ENCODE measurements at regions not wholly inside any gene's neighbourhood (a gene's known extent, or its start where the extent isn't known, plus 50 kb on each side); places are given as distances from the start of the nearest gene placed in this dataset.

DNA sequence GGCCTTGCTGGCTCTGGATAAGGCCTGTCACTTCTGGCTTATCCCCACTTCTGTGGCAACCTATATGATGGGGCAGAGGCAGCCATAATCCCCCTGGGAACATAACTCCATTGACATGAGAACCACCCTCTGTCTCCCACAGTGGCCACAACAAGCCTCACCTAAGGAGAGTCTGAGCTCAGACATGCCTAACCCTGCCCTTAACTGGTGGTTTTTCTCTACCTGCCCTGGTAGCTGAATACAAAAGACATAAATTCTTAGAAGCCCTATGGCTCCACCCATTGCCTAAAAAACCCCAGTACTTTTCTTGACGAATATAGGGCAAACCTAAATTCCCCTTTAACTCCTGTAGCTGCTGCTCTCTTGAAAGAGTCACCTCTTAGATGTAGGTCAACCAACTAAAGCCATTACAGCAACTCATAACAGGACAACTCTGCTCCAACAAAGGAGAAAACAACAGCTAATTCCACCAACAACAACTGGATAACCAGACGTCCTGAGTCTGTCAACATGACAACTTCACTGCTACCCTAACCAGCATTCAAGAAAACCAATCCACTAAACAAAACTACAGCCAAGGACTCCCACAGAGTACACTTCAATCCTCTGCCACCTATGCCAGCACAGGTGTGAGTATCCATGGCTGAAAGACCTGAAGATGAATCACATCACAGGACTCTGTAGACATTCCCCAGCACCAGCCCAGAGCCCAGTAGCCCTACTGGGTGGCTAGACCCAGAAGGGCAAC, 427.7 kb downstream of the PRELID2 start:
- TF ChIP-seq, protein P1, sequence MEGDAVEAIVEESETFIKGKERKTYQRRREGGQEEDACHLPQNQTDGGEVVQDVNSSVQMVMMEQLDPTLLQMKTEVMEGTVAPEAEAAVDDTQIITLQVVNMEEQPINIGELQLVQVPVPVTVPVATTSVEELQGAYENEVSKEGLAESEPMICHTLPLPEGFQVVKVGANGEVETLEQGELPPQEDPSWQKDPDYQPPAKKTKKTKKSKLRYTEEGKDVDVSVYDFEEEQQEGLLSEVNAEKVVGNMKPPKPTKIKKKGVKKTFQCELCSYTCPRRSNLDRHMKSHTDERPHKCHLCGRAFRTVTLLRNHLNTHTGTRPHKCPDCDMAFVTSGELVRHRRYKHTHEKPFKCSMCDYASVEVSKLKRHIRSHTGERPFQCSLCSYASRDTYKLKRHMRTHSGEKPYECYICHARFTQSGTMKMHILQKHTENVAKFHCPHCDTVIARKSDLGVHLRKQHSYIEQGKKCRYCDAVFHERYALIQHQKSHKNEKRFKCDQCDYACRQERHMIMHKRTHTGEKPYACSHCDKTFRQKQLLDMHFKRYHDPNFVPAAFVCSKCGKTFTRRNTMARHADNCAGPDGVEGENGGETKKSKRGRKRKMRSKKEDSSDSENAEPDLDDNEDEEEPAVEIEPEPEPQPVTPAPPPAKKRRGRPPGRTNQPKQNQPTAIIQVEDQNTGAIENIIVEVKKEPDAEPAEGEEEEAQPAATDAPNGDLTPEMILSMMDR (IDR thresholded peaks at IDR 0.05; ENCODE audit: borderline replicate concordance, extremely low read depth, low read length, poor library complexity, severe bottlenecking): no peak
- TF ChIP-seq EZH2 (IDR thresholded peaks at IDR 0.05; ENCODE audit: borderline replicate concordance, low read depth, low read length, severe bottlenecking): no peak
